Upper lobe of left lung (tissue), 4 donors: ENCODE measurements at regions not wholly inside any gene's neighbourhood (a gene's known extent, or its start where the extent isn't known, plus 50 kb on each side); places are given as distances from the start of the nearest gene placed in this dataset.

Experiments
- CTCF ChIP-seq, 6 experiments: fragments of 450-650 bp in 4 of 6; fragments of 200-600 bp in 2 of 6; sonication (generic) in 2 of 6; IDR thresholded peaks; one replicate each; pipeline ENCODE4 v1.5.1; 2016 to 2019; ENCODE audit warnings: antibody characterized with exemption in 6 of 6
- EP300 ChIP-seq, 4 donors: sonication (generic); formaldehyde crosslinking; IDR thresholded peaks; one replicate each; pipeline ENCODE4 v1.5.1; 2017; ENCODE audit warnings: antibody characterized with exemption in 4 of 4, control low read depth in 2 of 4
- POLR2A ChIP-seq, 4 donors: fragments of 450-650 bp; IDR thresholded peaks; one replicate each; pipeline ENCODE4 v1.5.1; 2016 to 2017; ENCODE audit warnings: antibody characterized with exemption in 4 of 4, mild to moderate bottlenecking in 2 of 4
- POLR2AphosphoS5 ChIP-seq, 2 donors: sonication (generic); formaldehyde crosslinking; IDR thresholded peaks; one replicate each; pipeline ENCODE4 v1.5.1; 2017; ENCODE audit warnings: antibody characterized with exemption in 2 of 2

DNA sequence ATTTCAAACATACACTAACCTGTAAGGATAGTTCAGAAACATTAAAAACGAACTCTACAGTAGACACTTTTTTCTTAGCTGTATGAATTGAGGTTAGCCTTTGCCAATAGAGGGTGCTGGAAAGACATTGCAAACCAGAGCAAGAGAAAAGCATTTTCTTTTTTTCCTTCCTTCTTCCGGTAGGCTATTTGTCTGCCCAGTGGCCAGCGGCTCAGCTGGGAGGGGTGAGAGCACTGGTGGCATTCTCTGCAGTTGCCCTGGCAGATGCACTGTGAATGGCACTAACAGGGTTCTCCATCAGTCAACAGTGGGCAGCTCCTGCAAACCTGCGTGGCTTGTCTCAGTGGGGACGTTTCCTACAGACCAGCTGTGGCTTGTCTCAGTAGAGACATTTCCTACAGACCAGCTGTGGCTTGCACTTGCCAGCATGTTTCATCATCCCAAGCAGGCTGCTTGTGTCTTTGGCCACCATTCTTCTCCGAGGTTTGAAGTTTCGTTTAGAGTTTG, 984.5 kb upstream of the CDH18 start:
- peak in 1 of 6 experiments; percentile 22 for TF ChIP-seq CTCF (IDR thresholded peaks at IDR 0.05)
- peak; percentile 26 to 31 for TF ChIP-seq POLR2AphosphoS5 (IDR thresholded peaks at IDR 0.05)
- no peak for TF ChIP-seq POLR2A (IDR thresholded peaks at IDR 0.05)
- no peak for TF ChIP-seq EP300 (IDR thresholded peaks at IDR 0.05)
